GM04504 (cell line): ENCODE measurements at regions not wholly inside any gene's neighbourhood (a gene's known extent, or its start where the extent isn't known, plus 50 kb on each side); places are given as distances from the start of the nearest gene placed in this dataset.
"Not testable (repeated sequence)": the region's sequence is repeated elsewhere in the genome, so short reads cannot be mapped to it uniquely, and the experiment has no call there.

Source experiments
- DNase-seq: peaks from one replicate; pipeline ENCODE4 v3.0.0-alpha.2; 2012; ENCODE audit warnings: low read depth

DNA sequence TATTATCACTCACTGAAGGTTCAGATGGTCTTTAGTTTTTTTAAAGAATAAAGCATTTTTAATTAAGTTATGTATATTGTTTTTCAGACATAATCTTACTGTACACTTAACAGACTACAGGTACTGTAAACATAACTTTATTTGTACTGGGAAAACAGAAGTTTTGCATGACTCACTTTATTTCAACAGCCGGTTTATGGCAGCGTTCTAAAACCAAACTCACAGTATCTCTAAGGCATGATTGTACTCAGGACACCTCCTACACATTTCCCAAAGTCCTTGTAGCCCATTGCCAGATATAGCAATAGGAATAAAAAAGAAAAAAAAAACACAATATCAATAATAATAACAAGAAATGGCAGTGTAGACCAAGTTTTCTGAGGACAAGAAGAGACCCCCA is 1341.4 kb downstream of the FSCB start:
- DNase-seq, result no peak

- DNase-seq, result no peak
Observed at GRCh38 chr14:43161477-43161876, 1345.6 kb downstream of the FSCB start.

GRCh38 chr14:43157661-43158060 is 1349.4 kb downstream of the FSCB start:
- DNase-seq, result no peak

DNA sequence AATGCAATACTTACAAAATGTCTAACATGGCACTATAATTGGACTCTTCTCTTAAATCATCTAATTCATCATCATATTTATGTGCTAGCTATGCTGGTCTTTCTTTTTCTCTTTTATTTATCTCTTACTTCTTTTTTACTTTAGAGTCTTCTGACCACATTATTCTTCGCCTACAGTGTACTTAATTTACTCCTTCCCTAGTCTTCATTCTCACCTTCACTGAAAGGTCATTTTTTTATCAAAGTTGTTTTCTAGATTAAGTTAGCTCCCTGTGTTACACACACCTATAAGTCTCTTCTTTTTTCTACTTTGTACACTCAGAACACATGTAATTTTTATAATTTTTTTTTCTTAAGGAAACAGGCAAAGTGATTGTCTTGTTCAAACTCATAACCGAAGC is 1351.2 kb downstream of the FSCB start:
- DNase-seq, result no peak

- DNase-seq, result no peak
Observed at GRCh38 chr14:43155258-43155657, 1351.8 kb downstream of the FSCB start.

- no peak for DNase-seq
Observed at GRCh38 chr14:43147485-43147884, 1359.6 kb downstream of the FSCB start.

DNA sequence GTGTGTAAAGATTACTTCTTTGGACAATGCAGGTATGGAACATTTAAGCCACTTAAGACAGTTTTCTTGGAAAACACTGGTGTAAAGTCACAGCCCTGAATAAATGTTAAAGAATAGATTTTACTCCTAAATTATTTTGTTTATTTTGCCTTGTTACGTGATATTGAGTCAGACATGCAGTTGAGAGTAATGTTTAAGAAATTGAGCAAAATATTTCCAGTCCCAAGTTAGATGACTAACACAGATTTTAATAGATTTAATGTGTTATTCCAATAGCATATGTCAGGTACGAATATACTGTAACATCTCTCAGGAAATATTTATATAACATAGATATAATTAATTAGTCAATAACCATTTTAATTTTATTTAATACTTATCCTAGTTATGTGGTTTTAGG is 1361.7 kb downstream of the FSCB start:
- DNase-seq, result no peak

DNA sequence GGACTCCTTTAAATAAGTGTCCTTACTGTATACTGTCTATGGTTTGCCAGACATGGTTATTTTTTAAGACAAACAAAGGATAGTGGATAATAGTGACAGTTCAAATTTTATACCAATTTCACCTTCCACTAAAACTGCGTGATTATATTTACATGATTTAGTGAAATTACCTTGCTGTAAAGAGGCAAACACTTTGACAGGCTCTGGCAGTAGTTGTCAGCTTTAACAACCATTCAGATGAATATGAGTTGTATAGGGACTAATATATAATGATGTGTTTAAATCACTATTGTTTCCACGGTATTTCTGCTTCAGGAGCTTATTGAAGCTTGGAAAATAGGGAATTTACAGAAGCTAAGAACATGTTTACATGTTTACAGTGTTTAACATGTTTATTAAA is 1364.0 kb downstream of the FSCB start:
- DNase-seq, result no peak

DNA sequence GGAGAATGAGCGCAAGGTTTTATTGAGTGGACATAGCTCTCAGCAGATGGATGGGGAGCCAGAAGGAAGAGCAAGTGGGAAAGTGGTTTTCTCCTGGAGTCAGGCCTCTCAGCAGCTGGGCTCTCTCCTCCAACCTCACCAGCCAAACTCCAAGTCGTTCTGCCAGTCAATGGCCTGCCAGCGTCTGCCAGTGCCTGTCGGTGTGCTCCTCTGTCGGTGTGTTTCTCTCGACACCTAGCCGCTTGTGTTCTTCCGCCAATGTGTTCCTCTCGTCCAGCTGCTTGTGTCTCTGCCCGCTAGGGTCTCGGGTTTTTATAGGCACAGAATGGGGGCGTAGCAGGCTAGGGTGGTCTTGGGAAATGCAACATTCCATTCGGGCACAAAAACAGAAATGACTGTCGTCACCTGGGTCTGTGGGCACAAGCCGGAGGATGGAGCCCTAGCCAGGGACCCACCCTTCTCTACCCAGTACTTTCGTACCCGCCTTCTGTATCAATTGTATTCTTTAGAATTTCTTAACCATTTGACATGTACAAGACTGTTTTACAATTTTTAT is 1365.4 kb downstream of the FSCB start:
- DNase-seq, result no peak

- no peak for DNase-seq
Observed at GRCh38 chr14:43140453-43140852, 1366.6 kb downstream of the FSCB start.

DNA sequence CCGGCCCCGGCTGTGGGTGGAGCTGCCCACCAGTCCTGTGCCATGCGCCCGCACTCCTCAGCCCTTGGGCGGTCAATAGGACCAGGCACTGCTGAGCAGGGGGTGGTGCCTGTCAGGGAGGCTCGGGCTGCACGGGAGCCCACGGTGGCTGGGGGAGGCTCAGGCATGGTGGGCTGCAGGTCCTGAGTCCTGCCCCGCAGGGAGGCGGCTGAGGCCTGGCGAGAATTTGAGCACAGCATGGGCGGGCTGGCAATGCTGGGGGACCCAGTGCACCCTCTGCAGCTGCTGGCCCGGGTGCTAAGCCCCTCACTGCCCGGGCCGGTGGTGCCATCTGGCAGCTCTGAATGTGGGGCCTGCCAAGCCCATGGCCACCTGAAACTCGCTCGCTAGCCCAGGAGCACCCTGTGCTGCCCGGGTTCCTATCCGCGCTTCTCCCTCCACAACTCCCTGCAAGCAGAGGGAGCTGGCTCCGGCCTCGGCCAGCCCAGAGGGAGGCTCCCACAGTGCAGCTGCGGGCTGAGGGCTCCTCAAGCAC is 1371.1 kb downstream of the FSCB start:
- no peak for DNase-seq

GRCh38 chr14:43132441-43132840 is 1374.6 kb downstream of the FSCB start:
- DNase-seq, result no peak

- DNase-seq, result not testable (repeated sequence)
Observed at GRCh38 chr14:43128429-43128828, 1378.7 kb downstream of the FSCB start.

DNA sequence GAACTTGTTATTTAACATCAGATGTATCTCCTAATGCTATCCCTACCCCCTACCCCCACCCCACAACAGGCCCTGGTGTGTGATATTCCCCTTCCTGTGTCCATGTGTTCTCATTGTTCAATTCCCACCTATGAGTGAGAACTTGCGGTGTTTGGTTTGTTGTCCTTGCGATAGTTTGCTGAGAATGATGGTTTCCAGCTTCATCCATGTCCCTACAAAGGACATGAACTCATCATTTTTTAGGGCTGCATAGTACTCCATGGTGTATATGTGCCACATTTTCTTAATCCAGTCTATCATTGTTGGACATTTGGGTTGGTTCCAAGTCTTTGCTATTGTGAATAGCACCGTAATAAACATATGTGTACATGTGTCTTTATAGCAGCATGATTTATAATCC is 1379.2 kb downstream of the FSCB start:
- not testable (repeated sequence) for DNase-seq

DNA sequence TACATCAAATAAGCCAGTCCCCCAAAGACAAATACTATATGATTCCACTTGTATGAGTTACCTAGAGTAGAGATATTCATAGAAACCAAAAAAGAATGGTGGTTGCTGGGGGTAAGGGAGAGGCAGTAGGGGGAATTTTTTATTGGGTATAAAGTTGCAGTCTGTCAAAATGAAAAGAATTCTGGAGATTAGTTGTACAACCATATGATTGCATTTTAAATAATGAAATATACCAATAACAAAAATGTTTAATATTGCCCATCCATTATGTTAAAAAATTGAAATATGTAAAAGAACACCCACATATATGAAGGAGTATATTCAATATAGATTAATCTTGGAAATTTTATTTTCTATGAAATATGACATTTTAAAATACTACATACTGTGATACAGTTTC is 1383.5 kb downstream of the FSCB start:
- DNase-seq, result no peak

DNA sequence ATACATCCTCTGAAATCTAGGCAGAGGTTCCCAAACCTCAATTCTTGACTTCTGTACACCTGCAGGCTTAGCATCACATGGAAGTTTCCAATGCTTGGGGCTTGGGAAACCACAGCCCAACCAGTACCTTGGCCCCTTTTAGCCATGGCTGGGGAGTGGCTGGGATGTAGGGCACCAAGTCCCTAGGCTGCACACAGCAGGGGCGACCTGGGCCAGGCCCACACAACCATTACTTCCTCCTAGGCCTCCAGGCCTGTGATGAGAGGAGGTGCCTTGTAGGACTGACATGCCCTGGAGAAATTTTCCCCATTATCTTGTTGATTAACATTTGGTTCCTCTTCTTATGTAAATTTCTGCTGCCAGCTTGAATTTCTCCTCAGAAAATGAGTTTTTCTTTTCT is 1387.4 kb downstream of the FSCB start:
- no peak for DNase-seq

GRCh38 chr14:43116341-43116740 is 1390.7 kb downstream of the FSCB start:
- DNase-seq, result no peak

- DNase-seq, result no peak
Observed at GRCh38 chr14:43105305-43105704, 1401.8 kb downstream of the FSCB start.

DNA sequence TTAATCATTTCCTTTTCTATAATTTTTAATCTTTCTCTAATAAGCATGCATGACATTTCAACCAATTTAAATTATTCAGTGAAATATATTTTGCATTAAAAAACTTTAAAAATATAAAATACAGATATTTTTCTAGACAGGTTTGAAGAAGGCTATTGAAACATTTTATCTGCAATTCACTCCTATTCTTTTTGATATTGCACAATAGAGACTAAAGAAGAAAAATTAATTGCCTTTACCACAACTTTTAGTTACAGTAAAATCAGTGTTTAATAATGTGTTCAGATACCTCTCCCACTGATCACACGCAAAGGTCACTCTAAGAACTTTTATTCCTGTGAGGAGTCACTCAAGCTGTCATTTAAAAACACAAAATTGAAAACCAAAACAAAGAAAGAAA is 1416.7 kb downstream of the FSCB start:
- DNase-seq, result no peak

DNA sequence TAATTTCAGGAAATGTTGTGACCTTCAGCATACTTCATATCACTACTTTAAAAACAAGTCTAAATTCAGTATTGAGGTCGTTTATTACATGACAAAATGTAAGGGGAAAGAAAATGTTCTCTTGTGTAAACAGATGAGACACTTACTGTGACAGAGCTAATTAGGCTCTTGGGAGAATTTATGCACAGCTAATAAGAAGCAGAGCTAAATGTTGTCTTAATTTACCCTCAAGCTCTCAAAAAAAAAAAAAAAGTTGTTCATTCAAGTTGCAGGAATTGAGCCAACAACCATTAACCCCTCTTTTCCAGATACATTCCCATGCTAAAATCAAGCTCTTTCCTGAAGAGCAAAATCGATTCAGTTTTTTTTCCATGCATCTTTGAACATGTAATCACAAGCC is 1419.4 kb downstream of the FSCB start:
- no peak for DNase-seq

GRCh38 chr14:43085819-43086218 is 1421.3 kb downstream of the FSCB start:
- DNase-seq, result no peak

- not testable (repeated sequence) for DNase-seq
Observed at GRCh38 chr14:43067372-43067771, 1439.7 kb downstream of the FSCB start.

- no peak for DNase-seq
Observed at GRCh38 chr14:43056106-43056505, 1449.4 kb downstream of the LRFN5 start.

DNA sequence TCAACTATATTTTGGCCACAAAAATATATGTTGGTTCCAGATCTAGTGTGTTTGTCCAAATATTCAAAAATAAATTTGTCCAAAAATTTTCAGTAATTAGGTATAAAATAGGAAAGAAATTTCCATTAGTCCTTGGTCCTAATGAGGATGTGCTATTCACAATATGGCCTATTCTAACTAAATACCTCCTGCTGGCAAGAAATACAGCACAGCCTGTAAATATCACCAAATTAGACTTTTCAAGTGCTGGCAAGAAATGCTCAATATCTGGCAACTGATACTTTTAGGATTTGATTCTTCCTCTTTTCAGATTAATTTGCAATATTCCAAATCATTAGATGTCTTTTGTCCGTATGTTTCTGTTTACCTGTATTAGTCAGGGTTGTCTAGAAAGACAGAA is 1446.2 kb downstream of the LRFN5 start:
- DNase-seq, result no peak

GRCh38 chr14:43043850-43044249 is 1437.2 kb downstream of the LRFN5 start:
- no peak for DNase-seq
